PC-3 (cell line): ENCODE measurements at regions not wholly inside any gene's neighbourhood (a gene's known extent, or its start where the extent isn't known, plus 50 kb on each side); places are given as distances from the start of the nearest gene placed in this dataset.

Source experiments
- ATAC-seq: fragments of 200-7000 bp; cut with Tn5 transposase; 2 replicates; pipeline ENCODE4 v1.9.1; 2020; ENCODE audit warnings: mild to moderate bottlenecking, moderate library complexity
- BruUV-seq: library from RNA; stranded (reverse); fragments of 400-500 nt; replicated peaks from 2 replicates; lab custom pipeline; 2021; lab: Mats Ljungman, UMichigan
- CTCF ChIA-PET: fragments of 300-600 bp; sonication (Branson Sonifier 250); formaldehyde crosslinking; loops from one replicate; lab custom pipeline; 2022; ENCODE audit warnings: antibody characterized with exemption; lab: Charles Lee
- POLR2A ChIA-PET: fragments of 300-600 bp; sonication (Branson Sonifier 250); formaldehyde crosslinking; loops from one replicate; lab custom pipeline; 2022; ENCODE audit warnings: antibody characterized with exemption; ENCODE audit not compliant: unreplicated experiment; lab: Charles Lee
- DNase-seq: peaks from one replicate; pipeline ENCODE4 v3.0.0-alpha.2; 2015
- H2AFZ ChIP-seq: fragments of 300-600 bp; sonication (generic); 2 replicates; pipeline ENCODE4 v1.6.0; 2016; ENCODE audit warnings: antibody characterized with exemption, low read length
- H3F3A ChIP-seq: fragments of 300-600 bp; sonication (generic); one replicate; pipeline ENCODE4 v1.6.0; 2017; ENCODE audit warnings: antibody characterized with exemption, low read length, control low read depth, mild to moderate bottlenecking; ENCODE audit not compliant: unreplicated experiment
- H3K27ac ChIP-seq: fragments of 300-600 bp; sonication (generic); 2 replicates; pipeline ENCODE4 v1.5.1; 2016; ENCODE audit warnings: mild to moderate bottlenecking, low read length
- H3K27me3 ChIP-seq: fragments of 300-600 bp; sonication (generic); 2 replicates; pipeline ENCODE4 v1.6.1; 2016; ENCODE audit warnings: low read length, mixed read lengths
- H3K36me3 ChIP-seq: fragments of 300-600 bp; sonication (generic); 2 replicates; pipeline ENCODE4 v1.6.1; 2016; ENCODE audit warnings: low read depth, mixed run types, low read length, mixed read lengths
- H3K4me1 ChIP-seq: fragments of 300-600 bp; sonication (generic); 2 replicates; pipeline ENCODE4 v1.5.1; 2016; ENCODE audit warnings: low read length; ENCODE audit not compliant: insufficient read depth
- H3K4me2 ChIP-seq: fragments of 300-600 bp; sonication (generic); 2 replicates; pipeline ENCODE4 v1.6.0; 2016; ENCODE audit warnings: low read length
- H3K4me3 ChIP-seq: fragments of 300-600 bp; sonication (generic); 2 replicates; pipeline ENCODE4 v1.5.1; 2016; ENCODE audit warnings: mild to moderate bottlenecking, low read length, mixed read lengths
- H3K79me2 ChIP-seq: fragments of 300-600 bp; sonication (generic); 2 replicates; pipeline ENCODE4 v1.6.1; 2017; ENCODE audit warnings: low read length, mixed read lengths
- H3K9ac ChIP-seq: fragments of 300-600 bp; sonication (generic); 2 replicates; pipeline ENCODE4 v1.6.0; 2016; ENCODE audit warnings: mild to moderate bottlenecking, low read length
- H3K9me2 ChIP-seq: fragments of 300-600 bp; sonication (generic); replicated peaks from 2 replicates; pipeline ENCODE4 v1.6.1; 2016; ENCODE audit warnings: mixed run types, low read length, mixed read lengths
- H3K9me3 ChIP-seq: fragments of 300-600 bp; sonication (generic); 2 replicates; pipeline ENCODE4 v1.6.1; 2016; ENCODE audit warnings: low read length, mixed read lengths
- H4K20me1 ChIP-seq: fragments of 300-600 bp; sonication (generic); 2 replicates; pipeline ENCODE4 v1.6.1; 2016; ENCODE audit warnings: low read length, mixed read lengths
- CTCF ChIP-seq: fragments of 300-600 bp; sonication (generic); conservative IDR thresholded peaks from 2 replicates; pipeline ENCODE4 v1.5.1; 2017; ENCODE audit warnings: antibody characterized with exemption, low read depth, mild to moderate bottlenecking, low read length
- EZH2 ChIP-seq: fragments of 300-600 bp; sonication (generic); IDR thresholded peaks from one replicate; pipeline ENCODE4 v1.6.1; 2017; ENCODE audit warnings: antibody characterized with exemption, mild to moderate bottlenecking, low read length; ENCODE audit not compliant: unreplicated experiment
- EZH2phosphoT487 ChIP-seq: fragments of 300-600 bp; sonication (generic); IDR thresholded peaks from 2 replicates; pipeline ENCODE4 v1.6.1; 2018; ENCODE audit warnings: mild to moderate bottlenecking, antibody characterized with exemption, low read length, borderline replicate concordance
- intact Hi-C: fragments of 100-400 bp; cut with micrococcal nuclease; formaldehyde crosslinking; loops from 2 replicates; pipeline ENCODE4 v1.9.0; 2023

- H3K36me3 ChIP-seq: no peaks in the 10 kb centered on the region
- ATAC-seq: no peak
- no peak for DNase-seq
- H3K27ac ChIP-seq: no peak overlapping the region
- CTCF ChIA-PET: no interaction called here
- no peak overlapping the region for H3K4me3 ChIP-seq
- no peak overlapping the region for H2AFZ ChIP-seq
- H4K20me1 ChIP-seq: no peaks in the 10 kb centered on the region
- no peaks in the 10 kb centered on the region for H3K9me3 ChIP-seq
- no peaks in the 10 kb centered on the region for H3F3A ChIP-seq
- no TSS peak for BruUV-seq
- intact Hi-C loops: no loop called here
- no peaks in the 10 kb centered on the region for H3K79me2 ChIP-seq
- no peak overlapping the region for H3K4me2 ChIP-seq
- no peaks in the 10 kb centered on the region for H3K27me3 ChIP-seq
- TF ChIP-seq CTCF: no peak
- no peak for TF ChIP-seq EZH2
- TF ChIP-seq EZH2phosphoT487: no peak
- no peaks in the 10 kb centered on the region for H3K4me1 ChIP-seq
- H3K9ac ChIP-seq: no peak overlapping the region
- no peaks in the 10 kb centered on the region for H3K9me2 ChIP-seq
- POLR2A ChIA-PET: no interaction called here
These were observed 280.4 kb downstream of the AEBP2 start for GRCh38 chr12:19719672-19720071.

GRCh38 chr12:19726122-19726521 lies 286.8 kb downstream of the AEBP2 start:
- no peaks in the 10 kb centered on the region for H3F3A ChIP-seq
- BruUV-seq: no TSS peak
- H3K4me3 ChIP-seq: no peak overlapping the region
- ATAC-seq (no peak), DNase-seq (no peak)
- H3K27me3 ChIP-seq: no peaks in the 10 kb centered on the region
- no peaks in the 10 kb centered on the region for H3K9me2 ChIP-seq
- H3K4me2 ChIP-seq: no peak overlapping the region
- no peaks in the 10 kb centered on the region for H3K4me1 ChIP-seq
- intact Hi-C loops: no loop called here
- ChIA-PET CTCF (no interaction called here), POLR2A (no interaction called here)
- no peaks in the 10 kb centered on the region for H3K79me2 ChIP-seq
- H3K9ac ChIP-seq: no peak overlapping the region
- TF ChIP-seq EZH2phosphoT487: no peak
- no peak overlapping the region for H2AFZ ChIP-seq
- H4K20me1 ChIP-seq: no peaks in the 10 kb centered on the region
- no peaks in the 10 kb centered on the region for H3K36me3 ChIP-seq
- H3K27ac ChIP-seq: no peak overlapping the region
- no peaks in the 10 kb centered on the region for H3K9me3 ChIP-seq

GRCh38 chr12:19726592-19726991 lies 287.3 kb downstream of the AEBP2 start:
- CTCF ChIA-PET: no interaction called here
- Histone ChIP-seq H3K4me1 (no peaks in the 10 kb centered on the region), H3K36me3 (no peaks in the 10 kb centered on the region), H3K9me2 (no peaks in the 10 kb centered on the region), H3K4me3 (no peak overlapping the region), H2AFZ (no peak overlapping the region), H3K9me3 (no peaks in the 10 kb centered on the region), H3K27me3 (no peaks in the 10 kb centered on the region), H3K9ac (no peak overlapping the region), H3K27ac (no peak overlapping the region), H3F3A (no peaks in the 10 kb centered on the region), H4K20me1 (no peaks in the 10 kb centered on the region), H3K4me2 (no peak overlapping the region), H3K79me2 (no peaks in the 10 kb centered on the region)
- no peak for ATAC-seq
- DNase-seq: no peak
- intact Hi-C loops: no loop called here
- TF ChIP-seq EZH2: no peak
- TF ChIP-seq EZH2phosphoT487: no peak
- TF ChIP-seq CTCF: no peak
- BruUV-seq: no TSS peak
- POLR2A ChIA-PET: no interaction called here
